Omental fat pad (tissue), 3 donors: ENCODE measurements at regions not wholly inside any gene's neighbourhood (a gene's known extent, or its start where the extent isn't known, plus 50 kb on each side); places are given as distances from the start of the nearest gene placed in this dataset.

Experiments used
- ATAC-seq: fragments of 150-250 bp; one replicate; pipeline ENCODE4 v1.9.1; 2016; ENCODE audit warnings: mild to moderate bottlenecking, moderate library complexity; ENCODE audit not compliant: low FRiP score
- DNase-seq: peaks from one replicate; pipeline ENCODE4 v3.0.0-alpha.2; 2019; ENCODE audit warnings: low spot score
- TF ChIP-seq, protein P1 (sequence below), 3 donors: fragments of 450-650 bp; IDR thresholded peaks; one replicate each; pipeline ENCODE4 v1.5.1; 2016 to 2017; ENCODE audit warnings: antibody characterized with exemption in 3 of 3, mild to moderate bottlenecking in 3 of 3, moderate library complexity in 2 of 3

DNA sequence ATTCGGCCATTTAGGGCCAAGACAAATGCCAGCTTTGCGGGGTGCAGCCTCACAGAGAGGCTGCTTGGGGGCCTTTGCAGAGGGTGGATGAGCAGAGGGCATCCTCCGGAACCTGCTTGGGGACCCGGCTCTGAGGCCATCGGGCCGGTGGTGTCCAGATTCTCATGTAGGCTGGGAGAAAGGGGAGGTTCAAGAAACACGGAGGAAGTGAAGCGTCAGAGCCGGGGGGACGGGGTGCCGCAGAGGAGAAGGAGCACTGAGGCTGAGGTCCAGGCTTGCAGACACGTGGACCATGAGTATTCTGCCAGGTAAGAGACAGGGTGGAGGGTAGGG lies 150.7 kb upstream of the SHH start:
- TF ChIP-seq, protein P1, sequence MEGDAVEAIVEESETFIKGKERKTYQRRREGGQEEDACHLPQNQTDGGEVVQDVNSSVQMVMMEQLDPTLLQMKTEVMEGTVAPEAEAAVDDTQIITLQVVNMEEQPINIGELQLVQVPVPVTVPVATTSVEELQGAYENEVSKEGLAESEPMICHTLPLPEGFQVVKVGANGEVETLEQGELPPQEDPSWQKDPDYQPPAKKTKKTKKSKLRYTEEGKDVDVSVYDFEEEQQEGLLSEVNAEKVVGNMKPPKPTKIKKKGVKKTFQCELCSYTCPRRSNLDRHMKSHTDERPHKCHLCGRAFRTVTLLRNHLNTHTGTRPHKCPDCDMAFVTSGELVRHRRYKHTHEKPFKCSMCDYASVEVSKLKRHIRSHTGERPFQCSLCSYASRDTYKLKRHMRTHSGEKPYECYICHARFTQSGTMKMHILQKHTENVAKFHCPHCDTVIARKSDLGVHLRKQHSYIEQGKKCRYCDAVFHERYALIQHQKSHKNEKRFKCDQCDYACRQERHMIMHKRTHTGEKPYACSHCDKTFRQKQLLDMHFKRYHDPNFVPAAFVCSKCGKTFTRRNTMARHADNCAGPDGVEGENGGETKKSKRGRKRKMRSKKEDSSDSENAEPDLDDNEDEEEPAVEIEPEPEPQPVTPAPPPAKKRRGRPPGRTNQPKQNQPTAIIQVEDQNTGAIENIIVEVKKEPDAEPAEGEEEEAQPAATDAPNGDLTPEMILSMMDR (IDR thresholded peaks at IDR 0.05): no peak
- DNase-seq (no peak), ATAC-seq (no peak)

DNA sequence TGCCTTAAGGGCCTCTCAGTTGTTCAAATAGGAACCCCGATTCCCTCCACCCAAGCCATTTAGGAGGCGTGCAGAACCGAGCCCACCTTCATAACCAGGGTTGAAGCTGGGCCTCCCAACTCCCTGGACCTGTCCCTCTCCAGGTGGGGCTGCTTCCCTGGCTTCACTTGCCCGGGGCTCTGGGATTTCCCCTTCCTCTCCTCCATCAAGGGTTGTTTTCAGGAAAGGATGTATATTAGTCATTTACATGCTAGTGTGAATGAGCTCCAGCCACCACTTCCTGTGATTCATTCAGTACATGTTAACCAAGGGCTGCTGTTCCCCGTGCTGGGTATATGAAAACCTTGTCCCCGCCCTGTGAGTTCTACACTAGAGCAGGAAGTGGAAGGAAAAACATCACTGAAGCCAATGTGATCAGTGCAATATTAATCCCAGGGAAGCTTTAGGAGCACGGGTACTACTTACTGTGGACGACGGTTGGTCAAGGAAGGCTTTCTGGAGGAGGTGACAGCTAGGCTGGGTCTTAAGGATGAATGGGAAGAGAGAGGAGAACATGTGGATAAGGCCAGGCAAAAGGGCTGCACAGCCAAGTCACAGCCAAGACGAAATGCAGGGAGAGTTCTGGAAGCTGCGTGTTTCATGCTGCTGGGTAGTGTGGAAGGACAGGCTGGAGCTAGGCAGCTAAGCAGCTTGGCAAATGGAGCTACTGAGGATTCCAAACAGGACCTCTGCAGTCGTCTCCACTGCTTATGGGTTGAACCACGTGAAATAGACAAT lies 150.1 kb upstream of the SHH start:
- TF ChIP-seq, protein P1 (IDR thresholded peaks at IDR 0.05): no peak
- ATAC-seq: no peak
- DNase-seq: no peak

DNA sequence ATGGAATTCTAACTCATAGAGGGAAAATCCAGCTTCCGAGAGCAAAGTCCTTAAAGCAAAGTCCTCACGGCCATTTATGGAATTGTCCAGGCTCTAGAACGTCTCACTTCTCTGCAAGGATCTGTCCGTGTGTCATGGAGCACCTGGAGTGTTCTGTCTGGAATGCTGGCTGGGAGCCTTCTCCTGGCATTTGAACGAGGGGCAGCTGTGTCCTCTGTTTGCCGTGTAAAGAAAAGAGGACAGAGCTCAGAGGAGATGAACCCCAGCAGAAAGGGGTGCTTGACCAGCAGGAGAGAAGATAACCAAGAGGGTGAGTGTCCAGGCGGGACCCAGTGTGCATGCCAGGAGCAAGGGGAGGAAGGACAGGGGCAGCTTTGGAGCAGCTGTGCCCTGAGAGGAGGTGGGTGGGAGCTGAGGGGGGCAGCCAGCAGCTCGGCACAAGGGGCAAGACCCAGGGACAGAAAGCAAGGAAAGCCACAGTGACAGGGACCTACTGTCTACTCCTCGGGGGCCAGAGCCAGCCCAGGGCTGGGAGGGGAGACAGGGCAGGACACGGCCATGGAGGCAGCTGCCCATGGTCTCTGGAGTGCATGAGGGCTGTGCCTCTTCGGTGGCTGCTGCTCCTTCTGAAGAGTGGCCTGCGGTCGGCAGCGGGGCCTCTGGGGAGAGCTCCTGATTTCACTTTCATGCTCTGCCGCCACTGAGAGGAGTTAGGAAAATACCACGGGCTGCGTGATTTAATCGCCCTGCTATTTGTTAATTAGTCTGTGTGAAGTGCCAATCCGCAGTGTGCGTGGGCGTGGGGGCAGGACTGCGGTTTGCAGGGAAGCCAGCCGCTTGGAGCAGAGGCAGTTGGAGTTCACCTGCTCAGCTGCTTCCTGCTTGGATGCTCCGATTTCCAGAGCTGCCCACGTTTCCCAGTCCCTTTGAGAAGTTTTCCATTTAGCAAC lies 149.3 kb upstream of the SHH start:
- DNase-seq (no peak), ATAC-seq (no peak)
- TF ChIP-seq, protein P1 (IDR thresholded peaks at IDR 0.05): no peak

DNA sequence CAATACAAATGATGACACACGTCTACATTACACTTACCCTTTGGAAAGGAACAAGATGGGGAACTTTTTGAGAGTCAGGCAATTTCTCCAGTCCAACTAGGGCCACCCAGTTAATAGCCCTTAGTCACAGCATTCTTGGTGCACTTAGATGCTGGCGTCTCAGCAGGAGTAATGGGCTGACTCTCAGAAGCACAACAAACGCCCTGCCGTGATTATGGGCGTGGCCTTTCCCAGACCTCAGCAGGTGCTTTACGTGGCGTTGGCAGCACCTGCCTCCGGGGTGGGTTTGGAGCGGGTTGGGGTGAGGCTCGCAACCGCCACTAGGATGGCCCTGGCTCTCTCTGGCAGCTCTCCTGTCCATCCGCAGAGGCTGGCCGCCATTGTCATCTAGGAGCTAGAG lies 147.6 kb upstream of the SHH start:
- ATAC-seq (no peak), DNase-seq (no peak)

DNA sequence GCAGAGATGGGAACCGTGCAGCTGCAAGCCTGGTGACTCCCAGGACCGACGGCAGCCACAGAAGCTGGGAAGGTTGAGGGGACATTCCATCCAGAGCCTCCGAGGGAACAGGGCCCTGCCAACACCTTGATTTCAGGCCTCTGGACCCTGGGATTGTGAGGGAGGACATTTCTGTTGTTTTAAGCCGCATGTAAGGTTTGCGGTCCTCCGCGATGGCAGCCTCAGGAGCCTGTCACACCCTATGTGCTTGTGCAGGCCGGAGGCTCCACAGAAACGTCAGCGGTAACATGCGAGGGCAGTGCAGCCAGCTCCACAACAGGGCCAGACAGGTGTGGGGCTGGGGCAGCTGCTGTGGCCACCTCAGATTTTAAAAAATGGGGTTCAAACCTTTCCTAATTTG lies 144.7 kb upstream of the SHH start:
- TF ChIP-seq, protein P1 (IDR thresholded peaks at IDR 0.05): no peak
- ATAC-seq (no peak), DNase-seq (no peak)

More for the DNA sequence above, 147.6 kb upstream of the SHH start:
- TF ChIP-seq, protein P1 (IDR thresholded peaks at IDR 0.05): no peak

DNA sequence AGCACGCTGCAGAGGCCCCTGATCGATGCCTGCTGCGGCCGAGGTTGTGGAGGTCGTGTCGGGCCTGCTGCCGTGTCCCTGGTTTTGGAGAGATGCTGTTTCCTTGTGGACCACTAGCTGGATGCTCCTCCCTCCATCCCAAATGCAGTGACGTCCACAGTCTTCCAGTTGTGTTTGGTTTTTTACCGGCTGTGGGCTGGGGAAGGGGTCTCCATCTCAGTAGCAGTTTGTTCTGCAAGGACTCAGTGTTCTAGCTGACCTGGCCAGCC lies 143.0 kb upstream of the SHH start:
- DNase-seq: no peak
- no peak for ATAC-seq
- TF ChIP-seq, protein P1 (IDR thresholded peaks at IDR 0.05): no peak
